ENCODE measurements at regions not wholly inside any gene's neighbourhood (a gene's known extent, or its start where the extent isn't known, plus 50 kb on each side); places are given as distances from the start of the nearest gene placed in this dataset.

DNA sequence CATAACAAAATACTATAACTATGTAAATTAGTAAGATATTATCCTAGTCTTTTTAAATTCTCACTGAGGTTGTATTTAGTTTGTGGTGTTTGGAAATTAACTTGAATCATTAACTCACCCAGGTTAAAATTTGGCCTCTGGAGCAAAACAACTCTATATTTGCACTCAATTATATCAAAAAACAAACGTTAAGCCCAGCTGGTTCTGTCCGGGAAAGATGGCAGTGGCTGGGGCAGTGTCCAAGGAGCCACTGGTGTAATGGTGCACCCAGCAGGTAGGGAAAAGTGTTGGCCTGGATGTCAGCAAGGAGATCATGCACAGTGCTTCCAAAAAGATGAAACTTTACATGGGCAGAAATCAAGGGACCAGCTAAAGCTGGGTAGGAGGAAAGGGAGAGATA is 285.3 kb upstream of the CITED2 start:
- ATAC-seq (ENCODE audit: low read depth) = no peak
- TF ChIP-seq CTCF (IDR thresholded peaks at IDR 0.05; ENCODE audit: poor library complexity, severe bottlenecking) = no peak

DNA sequence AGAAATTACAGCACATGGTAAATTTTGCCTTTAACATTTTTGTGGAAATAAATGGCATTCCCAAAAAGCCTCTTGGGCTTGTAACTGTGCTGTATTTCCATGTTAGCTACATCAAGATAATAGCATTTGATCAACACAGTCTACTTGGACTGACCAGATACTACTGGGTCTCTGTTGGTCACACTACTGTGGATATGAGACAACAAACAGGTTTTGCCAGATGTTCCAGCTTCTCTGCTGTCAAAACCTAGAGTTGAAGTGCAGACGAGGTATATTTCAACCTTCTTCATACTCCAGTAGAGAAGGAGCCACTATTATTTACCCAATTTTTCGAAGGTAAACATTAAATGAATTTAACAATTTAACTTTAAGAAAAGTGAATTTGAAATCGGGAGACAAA is 284.7 kb upstream of the CITED2 start:
- no peak for ATAC-seq (ENCODE audit: low read depth)
- DNase-seq (ENCODE audit: low spot score) = no peak
- TF ChIP-seq CTCF (IDR thresholded peaks at IDR 0.05; ENCODE audit: poor library complexity, severe bottlenecking) = no peak
- Histone ChIP-seq H3K4me3 (ENCODE audit: severe bottlenecking) (no peak overlapping the region), H3K27ac (ENCODE audit: poor library complexity, severe bottlenecking) (no peak overlapping the region), H3K9me3 (ENCODE audit: severe bottlenecking) (no peaks in the 10 kb centered on the region), H3K27me3 (ENCODE audit: insufficient read depth, poor library complexity, severe bottlenecking) (no peaks in the 10 kb centered on the region), H3K4me1 (ENCODE audit: insufficient read depth, poor library complexity, severe bottlenecking) (no peaks in the 10 kb centered on the region), H3K36me3 (ENCODE audit: low read depth) (no peaks in the 10 kb centered on the region)

More for the DNA sequence above, 285.3 kb upstream of the CITED2 start:
- H3K27ac ChIP-seq (ENCODE audit: poor library complexity, severe bottlenecking) = no peak overlapping the region
- DNase-seq (ENCODE audit: low spot score) = no peak
- H3K4me1 ChIP-seq (ENCODE audit: insufficient read depth, poor library complexity, severe bottlenecking) = no peaks in the 10 kb centered on the region
- H3K4me3 ChIP-seq (ENCODE audit: severe bottlenecking) = no peak overlapping the region
- no peaks in the 10 kb centered on the region for H3K36me3 ChIP-seq (ENCODE audit: low read depth)
- H3K27me3 ChIP-seq (ENCODE audit: insufficient read depth, poor library complexity, severe bottlenecking) = no peaks in the 10 kb centered on the region
- no peaks in the 10 kb centered on the region for H3K9me3 ChIP-seq (ENCODE audit: severe bottlenecking)

DNA sequence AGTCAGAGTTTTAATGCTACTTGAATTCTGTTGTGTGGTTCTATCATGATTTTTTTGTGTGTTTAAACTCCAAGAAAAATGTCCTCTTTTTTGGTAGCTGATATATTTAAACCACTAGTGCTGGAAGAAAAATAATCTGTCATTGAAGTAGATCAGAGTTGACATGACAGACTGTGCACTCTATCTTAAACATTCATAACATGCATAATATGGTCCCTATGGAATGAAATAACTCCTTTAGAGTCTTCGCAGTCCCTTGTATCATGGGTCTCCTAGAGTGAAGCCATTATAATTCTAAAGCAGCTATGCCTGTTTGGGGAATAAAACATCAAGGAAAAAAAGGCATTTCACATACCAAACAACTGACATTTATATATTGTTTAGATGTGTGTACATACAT is 282.7 kb upstream of the CITED2 start:
- H3K27ac ChIP-seq (ENCODE audit: poor library complexity, severe bottlenecking) = no peak overlapping the region

GRCh38 chr6:139655783-139656705 is 281.6 kb upstream of the CITED2 start:
- peak; percentile 63 for ATAC-seq (ENCODE audit: low read depth)

More for the DNA sequence above, 282.7 kb upstream of the CITED2 start:
- H3K4me1 ChIP-seq (ENCODE audit: insufficient read depth, poor library complexity, severe bottlenecking) = no peaks in the 10 kb centered on the region
- H3K4me3 ChIP-seq (ENCODE audit: severe bottlenecking) = no peak overlapping the region
- no peaks in the 10 kb centered on the region for H3K36me3 ChIP-seq (ENCODE audit: low read depth)
- no peaks in the 10 kb centered on the region for H3K27me3 ChIP-seq (ENCODE audit: insufficient read depth, poor library complexity, severe bottlenecking)
- no peaks in the 10 kb centered on the region for H3K9me3 ChIP-seq (ENCODE audit: severe bottlenecking)
- no peak for TF ChIP-seq CTCF (IDR thresholded peaks at IDR 0.05; ENCODE audit: poor library complexity, severe bottlenecking)
- ATAC-seq (ENCODE audit: low read depth) (no peak), DNase-seq (ENCODE audit: low spot score) (no peak)

More at GRCh38 chr6:139655783-139656705, 281.6 kb upstream of the CITED2 start:
- Histone ChIP-seq H3K27ac (ENCODE audit: poor library complexity, severe bottlenecking) (no peak overlapping the region), H3K9me3 (ENCODE audit: severe bottlenecking) (no peaks in the 10 kb centered on the region), H3K4me3 (ENCODE audit: severe bottlenecking) (no peak overlapping the region), H3K4me1 (ENCODE audit: insufficient read depth, poor library complexity, severe bottlenecking) (no peaks in the 10 kb centered on the region), H3K36me3 (ENCODE audit: low read depth) (no peaks in the 10 kb centered on the region), H3K27me3 (ENCODE audit: insufficient read depth, poor library complexity, severe bottlenecking) (no peaks in the 10 kb centered on the region)
- no peak for TF ChIP-seq CTCF (IDR thresholded peaks at IDR 0.05; ENCODE audit: poor library complexity, severe bottlenecking)
- no peak for DNase-seq (ENCODE audit: low spot score)

Data from RWPE2 (cell line).